AG04450 (cell line): ENCODE measurements at regions not wholly inside any gene's neighbourhood (a gene's known extent, or its start where the extent isn't known, plus 50 kb on each side); places are given as distances from the start of the nearest gene placed in this dataset.

ENCODE experiments used
- CTCF ChIA-PET: fragments of 300-600, 350-600 bp; formaldehyde crosslinking; extraction: SDS; loops from one replicate; lab custom pipeline; 2022; ENCODE audit warnings: antibody characterized with exemption, inconsistent platforms; lab: Charles Lee
- POLR2A ChIA-PET: fragments of 350-600 bp; formaldehyde crosslinking; extraction: SDS; loops from one replicate; lab custom pipeline; 2021; ENCODE audit warnings: antibody characterized with exemption, inconsistent platforms; lab: Yijun Ruan, JAX
- DNase-seq: peaks from one replicate; pipeline ENCODE4 v3.0.0-alpha.2; 2011; ENCODE audit warnings: low read depth, low spot score
- H3K27ac ChIP-seq: one replicate; pipeline ENCODE4 v1.5.1; 2012; ENCODE audit warnings: low read depth, low read length, control low read depth
- H3K27me3 ChIP-seq: one replicate; pipeline ENCODE4 v1.6.0; 2012; ENCODE audit warnings: low read length; ENCODE audit not compliant: control insufficient read depth, insufficient read depth
- H3K4me3 ChIP-seq: 2 replicates; pipeline ENCODE4 v1.5.1; 2011; ENCODE audit warnings: mild to moderate bottlenecking, low read depth, low read length, control low read depth
- H3K9me3 ChIP-seq: 2 replicates; pipeline ENCODE4 v1.5.1; 2012; ENCODE audit warnings: low read length; ENCODE audit not compliant: control insufficient read depth, insufficient read depth
- CTCF ChIP-seq: IDR thresholded peaks from 2 replicates; pipeline ENCODE4 v1.5.1; 2011; ENCODE audit warnings: low read depth, low read length, control low read depth, inconsistent platforms

DNA sequence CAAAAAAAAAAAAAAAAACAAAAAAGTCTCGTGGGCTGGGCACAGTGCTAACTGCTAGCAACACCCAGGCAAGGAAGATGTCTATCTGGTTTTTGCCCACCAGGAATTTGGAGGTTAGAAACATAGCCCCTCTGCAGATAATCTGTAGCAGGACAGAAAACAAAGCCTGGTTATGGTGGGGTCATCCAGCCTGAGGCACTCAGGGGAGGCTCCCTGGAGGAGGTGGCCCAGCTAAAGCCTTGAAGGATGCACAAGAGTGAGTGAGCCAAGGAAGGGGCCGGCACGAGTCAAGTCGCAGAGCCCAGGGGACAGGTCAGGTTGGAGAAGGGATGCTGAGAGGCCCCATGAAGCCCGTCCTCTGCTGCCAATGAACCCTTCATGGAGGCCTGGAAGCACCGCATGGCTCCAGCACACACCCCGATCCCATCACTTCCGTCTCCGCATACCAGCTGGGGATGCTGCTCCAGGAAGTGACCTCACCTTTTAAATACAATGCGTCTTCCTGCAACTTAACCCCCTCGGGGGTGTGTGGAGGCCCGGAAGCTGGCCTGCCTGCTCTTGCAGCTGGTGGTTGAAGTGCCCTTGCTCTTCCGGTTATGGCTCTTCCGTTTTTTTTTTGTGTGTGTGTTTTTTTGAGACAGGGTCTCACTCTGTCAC is 86.5 kb downstream of the ENGASE start:
- H3K4me3 ChIP-seq, result no peak overlapping the region
- POLR2A ChIA-PET, result no interaction called here
- CTCF ChIA-PET, result no interaction called here
- H3K27me3 ChIP-seq, result peaks cover 17% of the 10 kb centered on the region
- no peak overlapping the region for H3K27ac ChIP-seq
- no peaks in the 10 kb centered on the region for H3K9me3 ChIP-seq
- no peak for DNase-seq
- no peak for TF ChIP-seq CTCF

- ChIA-PET CTCF (no interaction called here), POLR2A (no interaction called here)
- H3K4me3 ChIP-seq, result no peak overlapping the region
- no peaks in the 10 kb centered on the region for H3K9me3 ChIP-seq
- DNase-seq, result no peak
- no peak for TF ChIP-seq CTCF
- no peak overlapping the region for H3K27ac ChIP-seq
- H3K27me3 ChIP-seq, result peaks cover 11% of the 10 kb centered on the region
Observed at GRCh38 chr17:79159926-79160325, 85.3 kb downstream of the ENGASE start.

DNA sequence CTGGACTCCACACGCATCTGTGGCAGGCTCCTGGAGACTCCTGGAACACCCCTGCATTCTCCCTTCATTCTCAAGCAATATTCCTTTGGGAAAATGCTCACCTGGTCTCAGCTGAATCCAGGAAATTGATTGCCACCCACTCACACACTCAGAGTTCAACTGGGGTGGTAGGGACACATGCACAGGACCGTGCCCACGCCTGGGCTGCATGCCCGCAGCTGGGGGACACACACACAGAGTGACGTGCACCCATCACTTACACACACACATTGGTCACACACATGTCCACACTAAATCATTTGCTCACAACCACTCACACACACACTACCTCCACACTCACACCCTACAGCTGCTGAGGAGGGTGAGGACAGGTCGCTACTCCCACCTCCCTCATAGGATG is 84.8 kb downstream of the ENGASE start:
- TF ChIP-seq CTCF, result no peak
- DNase-seq, result no peak
- H3K4me3 ChIP-seq, result no peak overlapping the region
- H3K27me3 ChIP-seq, result peaks cover 9% of the 10 kb centered on the region
- POLR2A ChIA-PET, result no interaction called here
- no peaks in the 10 kb centered on the region for H3K9me3 ChIP-seq
- CTCF ChIA-PET, result no interaction called here
- no peak overlapping the region for H3K27ac ChIP-seq

- ChIA-PET CTCF (no interaction called here), POLR2A (no interaction called here)
- Histone ChIP-seq H3K4me3 (no peak overlapping the region), H3K27ac (no peak overlapping the region), H3K27me3 (peaks cover 13% of the 10 kb centered on the region), H3K9me3 (no peaks in the 10 kb centered on the region)
- no peak for TF ChIP-seq CTCF
- no peak for DNase-seq
Observed at GRCh38 chr17:79156463-79157095, 82.0 kb downstream of the ENGASE start.

DNA sequence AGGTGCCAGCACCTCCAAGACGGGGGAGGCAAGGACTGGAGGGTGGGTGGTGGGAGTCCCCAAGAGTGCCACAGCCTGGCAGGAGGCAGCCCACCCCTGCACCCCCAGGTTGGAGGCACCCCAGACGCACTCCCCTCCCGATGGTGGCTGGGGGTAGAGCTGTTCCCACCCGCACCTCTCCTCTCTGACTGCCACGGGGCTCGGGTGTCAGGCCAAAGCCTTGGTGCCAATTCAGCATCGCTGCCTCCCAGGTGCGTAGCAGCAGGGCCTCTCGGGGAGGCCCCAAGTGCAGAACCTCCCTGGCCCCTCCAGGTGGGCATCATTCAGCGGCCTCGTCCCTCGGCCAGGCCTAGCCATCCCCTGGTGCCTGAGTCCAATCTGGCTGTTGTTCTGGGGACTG is 81.1 kb downstream of the ENGASE start:
- no peak for TF ChIP-seq CTCF
- Histone ChIP-seq H3K4me3 (no peak overlapping the region), H3K27me3 (peaks cover 16% of the 10 kb centered on the region), H3K9me3 (no peaks in the 10 kb centered on the region), H3K27ac (no peak overlapping the region)
- DNase-seq, result no peak
- ChIA-PET CTCF (no interaction called here), POLR2A (no interaction called here)
